ENCODE measurements at regions not wholly inside any gene's neighbourhood (a gene's known extent, or its start where the extent isn't known, plus 50 kb on each side); places are given as distances from the start of the nearest gene placed in this dataset.

GRCh38 chr12:45655743-45656142, 73.8 kb upstream of the ARID2 start:
- DNase-seq (ENCODE audit: low spot score in 2 of 2): no peak
- TF ChIP-seq CTCF (IDR thresholded peaks at IDR 0.05): no peak
- TF ChIP-seq POLR2A (IDR thresholded peaks at IDR 0.05): no peak
- WGBS, 2 donors: 86 to 93% methylated on average over 2 of the region's 2 CpGs
- intact Hi-C loops (cut with DNase I; ENCODE audit: low total_unique reads): no loop called here
- no peak overlapping the region for H3K4me3 ChIP-seq (ENCODE audit: low read depth, poor library complexity, severe bottlenecking)

GRCh38 chr12:45658020-45658419, 71.5 kb upstream of the ARID2 start:
- intact Hi-C loops (cut with DNase I; ENCODE audit: low total_unique reads): no loop called here
- DNase-seq (ENCODE audit: low spot score in 2 of 2): no peak
- TF ChIP-seq POLR2A (IDR thresholded peaks at IDR 0.05) (no peak), CTCF (IDR thresholded peaks at IDR 0.05) (no peak)
- H3K4me3 ChIP-seq (ENCODE audit: low read depth, poor library complexity, severe bottlenecking): no peak overlapping the region
- WGBS, 2 donors: 75 to 80% methylated on average over 4 of the region's 4 CpGs

GRCh38 chr12:45660330-45660729, 69.2 kb upstream of the ARID2 start:
- H3K4me3 ChIP-seq (ENCODE audit: low read depth, poor library complexity, severe bottlenecking): no peak overlapping the region
- TF ChIP-seq POLR2A (IDR thresholded peaks at IDR 0.05): no peak
- TF ChIP-seq CTCF (IDR thresholded peaks at IDR 0.05): no peak
- no peak for DNase-seq (ENCODE audit: low spot score in 2 of 2)
- 44 to 55% methylated on average over 2 of the region's 2 CpGs for WGBS, 2 donors
- intact Hi-C loops (cut with DNase I; ENCODE audit: low total_unique reads): no loop called here

GRCh38 chr12:45663455-45663854, 66.1 kb upstream of the ARID2 start:
- intact Hi-C loops (cut with DNase I; ENCODE audit: low total_unique reads): no loop called here
- 51 to 52% methylated on average over 2 of the region's 2 CpGs for WGBS, 2 donors
- H3K4me3 ChIP-seq (ENCODE audit: low read depth, poor library complexity, severe bottlenecking): no peak overlapping the region
- no peak for TF ChIP-seq POLR2A (IDR thresholded peaks at IDR 0.05)
- no peak for TF ChIP-seq CTCF (IDR thresholded peaks at IDR 0.05)
- no peak for DNase-seq (ENCODE audit: low spot score in 2 of 2)

- intact Hi-C loops (cut with DNase I; ENCODE audit: low total_unique reads): no loop called here
- 51 to 61% methylated on average over 1 of the region's 1 CpG for WGBS, 2 donors
- H3K4me3 ChIP-seq (ENCODE audit: low read depth, poor library complexity, severe bottlenecking): no peak overlapping the region
- no peak for TF ChIP-seq POLR2A (IDR thresholded peaks at IDR 0.05)
- no peak for TF ChIP-seq CTCF (IDR thresholded peaks at IDR 0.05)
- no peak for DNase-seq (ENCODE audit: low spot score in 2 of 2)
Measured at GRCh38 chr12:45665941-45666340, 63.6 kb upstream of the ARID2 start.

- no peak for DNase-seq (ENCODE audit: low spot score in 2 of 2)
- WGBS, 2 donors: 65 to 66% methylated on average over 3 of the region's 3 CpGs
- no peak overlapping the region for H3K4me3 ChIP-seq (ENCODE audit: low read depth, poor library complexity, severe bottlenecking)
- TF ChIP-seq CTCF (IDR thresholded peaks at IDR 0.05) (no peak), POLR2A (IDR thresholded peaks at IDR 0.05) (no peak)
- intact Hi-C loops (cut with DNase I; ENCODE audit: low total_unique reads): no loop called here
Measured at GRCh38 chr12:45666396-45666795, 63.1 kb upstream of the ARID2 start.
